GM19438 (cell line): ENCODE measurements at regions not wholly inside any gene's neighbourhood (a gene's known extent, or its start where the extent isn't known, plus 50 kb on each side); places are given as distances from the start of the nearest gene placed in this dataset.

Experiments
- ATAC-seq: cut with Tn5 transposase; IDR thresholded peaks from one replicate; pipeline ENCODE4 v1.9.1; 2021; ENCODE audit warnings: low read depth; ENCODE audit not compliant: unreplicated experiment

GRCh38 chr9:16192403-16193017, 639.7 kb downstream of the CCDC171 start:
- no peak for ATAC-seq

GRCh38 chr9:16193066-16193465, 640.2 kb downstream of the CCDC171 start:
- no peak for ATAC-seq

GRCh38 chr9:16196206-16196605, 643.4 kb downstream of the CCDC171 start:
- no peak for ATAC-seq

- no peak for ATAC-seq
These were observed 644.9 kb downstream of the CCDC171 start for GRCh38 chr9:16197578-16198370.

GRCh38 chr9:16198996-16199395, 646.2 kb downstream of the CCDC171 start:
- ATAC-seq, result no peak

- no peak for ATAC-seq
These were observed 649.4 kb downstream of the CCDC171 start for GRCh38 chr9:16202221-16202620.

- no peak for ATAC-seq
These were observed 650.3 kb downstream of the CCDC171 start for GRCh38 chr9:16202914-16203728.

- no peak for ATAC-seq
These were observed 651.1 kb downstream of the CCDC171 start for GRCh38 chr9:16203729-16204573.

GRCh38 chr9:16205455-16205854, 652.6 kb downstream of the CCDC171 start:
- ATAC-seq, result no peak

- ATAC-seq, result no peak
These were observed 653.7 kb downstream of the CCDC171 start for GRCh38 chr9:16206518-16206917.

GRCh38 chr9:16207161-16207560, 654.3 kb downstream of the CCDC171 start:
- ATAC-seq, result no peak

GRCh38 chr9:16210440-16210839, 657.6 kb downstream of the CCDC171 start:
- no peak for ATAC-seq

GRCh38 chr9:16211946-16212345, 658.5 kb downstream of the BNC2 start:
- no peak for ATAC-seq

GRCh38 chr9:16213781-16214515, 656.5 kb downstream of the BNC2 start:
- ATAC-seq, result no peak

GRCh38 chr9:16214677-16215352, 655.7 kb downstream of the BNC2 start:
- ATAC-seq, result no peak

- ATAC-seq, result no peak
These were observed 655.2 kb downstream of the BNC2 start for GRCh38 chr9:16215353-16215680.

- no peak for ATAC-seq
These were observed 652.3 kb downstream of the BNC2 start for GRCh38 chr9:16217943-16218701.

GRCh38 chr9:16221366-16221765, 649.1 kb downstream of the BNC2 start:
- peak; percentile 13 for ATAC-seq
